ENCODE measurements at regions not wholly inside any gene's neighbourhood (a gene's known extent, or its start where the extent isn't known, plus 50 kb on each side); places are given as distances from the start of the nearest gene placed in this dataset.

GRCh38 chr14:29222671-29223268 lies 456.2 kb downstream of the FOXG1 start:
- DNase-seq: peak in 1 of 2 experiments; percentile 45

- no peak for DNase-seq
Measured at GRCh38 chr14:29223947-29224346, 457.4 kb downstream of the FOXG1 start.

GRCh38 chr14:29227631-29228030 lies 461.0 kb downstream of the FOXG1 start:
- no peak for DNase-seq

- no peak for DNase-seq
Measured at GRCh38 chr14:29232153-29232552, 465.6 kb downstream of the FOXG1 start.

- no peak for DNase-seq
Measured at GRCh38 chr14:29232711-29233110, 466.1 kb downstream of the FOXG1 start.

GRCh38 chr14:29233188-29233587 lies 466.6 kb downstream of the FOXG1 start:
- no peak for DNase-seq

GRCh38 chr14:29235991-29236390 lies 469.4 kb downstream of the FOXG1 start:
- DNase-seq: no peak

GRCh38 chr14:29236401-29236800 lies 469.8 kb downstream of the FOXG1 start:
- DNase-seq: peak in 1 of 2 experiments; percentile 36

GRCh38 chr14:29236848-29237247 lies 470.3 kb downstream of the FOXG1 start:
- DNase-seq: peak; percentile 37 to 60

- peak; percentile 10 to 61 for DNase-seq
Measured at GRCh38 chr14:29240066-29240465, 473.5 kb downstream of the FOXG1 start.

- peak in 1 of 2 experiments; percentile 7 for DNase-seq
Measured at GRCh38 chr14:29242755-29243754, 476.5 kb downstream of the FOXG1 start.

- DNase-seq: no peak
Measured at GRCh38 chr14:29255692-29256091, 489.1 kb downstream of the FOXG1 start.

GRCh38 chr14:29262979-29263378 lies 496.4 kb downstream of the FOXG1 start:
- DNase-seq: no peak

- DNase-seq: no peak
Measured at GRCh38 chr14:29264865-29265264, 498.3 kb downstream of the FOXG1 start.

GRCh38 chr14:29265852-29266251 lies 499.3 kb downstream of the FOXG1 start:
- no peak for DNase-seq

GRCh38 chr14:29271669-29272068 lies 505.1 kb downstream of the FOXG1 start:
- no peak for DNase-seq

GRCh38 chr14:29273513-29273912 lies 506.9 kb downstream of the FOXG1 start:
- no peak for DNase-seq

- DNase-seq: no peak
Measured at GRCh38 chr14:29274890-29275596, 508.5 kb downstream of the FOXG1 start.

- no peak for DNase-seq
Measured at GRCh38 chr14:29278301-29279263, 512.0 kb downstream of the FOXG1 start.

- DNase-seq: no peak
Measured at GRCh38 chr14:29282169-29282568, 515.6 kb downstream of the FOXG1 start.

GRCh38 chr14:29290441-29290840 lies 523.9 kb downstream of the FOXG1 start:
- DNase-seq: no peak

GRCh38 chr14:29299372-29299771 lies 532.8 kb downstream of the FOXG1 start:
- no peak for DNase-seq
